NCI-H2107 treated with DMSO at 0.1 percent for 48 hours (cell line): ENCODE measurements at regions not wholly inside any gene's neighbourhood (a gene's known extent, or its start where the extent isn't known, plus 50 kb on each side); places are given as distances from the start of the nearest gene placed in this dataset.

Experiments used
- DNase-seq: peaks from one replicate; lab custom pipeline; 2025; ENCODE audit not compliant: unreplicated experiment; lab: John Stamatoyannopoulos, UW

DNA sequence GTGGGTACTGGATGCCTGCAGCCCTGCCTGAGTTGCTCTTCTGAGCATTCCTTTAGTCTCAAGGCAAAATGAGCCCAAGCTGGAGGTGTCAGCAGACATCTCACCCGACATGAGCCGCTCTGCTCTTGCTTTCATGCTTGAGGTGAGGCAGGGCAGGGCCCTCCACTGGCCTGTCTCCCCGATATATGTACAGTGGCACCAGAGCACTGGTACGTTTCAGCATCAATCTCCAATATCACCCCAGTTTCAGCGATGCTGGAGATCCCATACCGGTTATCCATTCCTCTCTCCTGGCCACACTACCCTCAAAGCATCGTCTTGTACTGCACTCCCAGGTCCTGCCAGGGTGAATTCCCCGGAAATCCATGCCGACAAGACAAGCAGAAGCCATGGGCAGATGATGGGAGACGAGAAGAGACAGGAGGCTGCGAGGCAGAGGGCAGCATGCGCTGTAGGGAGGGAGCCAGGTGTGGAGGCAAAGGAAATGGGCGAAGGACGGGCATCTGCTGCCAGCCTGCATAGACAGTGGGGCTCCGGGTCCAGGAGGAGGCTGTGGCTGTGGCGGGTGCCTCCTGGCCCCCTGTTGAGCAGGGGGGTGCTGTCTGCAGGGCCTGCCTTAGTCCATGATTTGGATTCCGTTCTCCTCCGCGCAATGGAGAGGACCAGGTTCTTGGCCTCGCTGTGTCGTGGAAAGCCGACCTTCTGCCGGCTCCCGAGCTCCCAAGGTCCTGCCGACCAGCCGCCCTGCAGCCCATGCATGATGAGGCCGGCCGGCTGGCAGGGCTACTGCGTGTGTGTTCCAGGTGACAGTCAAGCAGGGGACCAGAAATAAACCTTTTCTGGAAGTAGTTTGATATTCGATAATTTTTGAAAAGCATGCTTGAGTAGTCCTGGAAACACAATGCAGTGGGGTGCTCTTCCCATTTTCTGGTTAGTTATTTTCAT lies 152.2 kb upstream of the IRX2 start:
- DNase-seq = no peak

DNA sequence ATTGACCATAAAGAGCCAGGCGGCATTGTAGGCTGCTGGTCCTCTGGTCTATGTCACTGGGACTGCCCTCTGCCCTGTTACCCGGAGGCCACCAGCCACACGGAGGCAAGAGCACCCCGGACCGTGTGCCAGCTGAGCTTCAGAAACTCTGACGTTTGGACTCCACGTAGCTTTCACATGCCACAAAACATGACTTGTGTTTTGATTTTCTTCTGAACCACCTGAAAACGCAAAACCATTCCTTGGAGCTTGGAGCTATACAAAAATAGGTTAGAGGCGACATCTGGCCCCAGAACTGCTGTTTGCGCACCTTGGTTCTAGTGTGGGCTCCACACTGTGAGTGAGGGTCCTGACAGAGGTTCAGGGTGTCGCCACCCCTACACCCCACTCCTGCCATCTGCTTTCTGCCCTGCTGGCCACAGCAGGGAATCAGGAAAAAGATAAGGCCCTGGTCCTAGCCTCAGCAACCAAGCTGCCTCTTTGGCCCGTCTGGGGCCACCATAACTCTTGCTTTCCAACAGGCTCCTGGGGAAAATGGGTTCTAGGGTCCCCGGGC lies 151.3 kb upstream of the IRX2 start:
- no peak for DNase-seq

- DNase-seq = no peak
These were observed 150.7 kb upstream of the IRX2 start for GRCh38 chr5:2902186-2902585.

DNA sequence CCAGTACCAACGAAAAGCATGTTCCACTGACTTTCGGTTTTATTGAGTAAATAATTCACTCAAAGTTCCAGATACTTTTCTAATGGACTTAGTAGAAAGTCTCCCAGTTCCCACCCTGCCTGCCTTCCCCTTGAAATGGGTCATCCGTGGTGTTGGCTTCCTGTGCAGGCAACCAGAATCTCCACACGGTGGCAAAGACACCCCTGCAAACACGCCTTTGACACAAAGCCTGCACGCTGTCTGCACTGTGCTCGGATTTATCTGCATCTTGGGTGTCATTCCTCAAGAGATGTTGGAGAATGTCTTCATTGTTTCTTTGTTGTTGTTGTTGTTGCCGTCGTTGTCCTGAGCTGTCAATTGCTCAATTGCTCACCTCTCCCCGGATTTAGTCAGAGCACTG lies 150.0 kb upstream of the IRX2 start:
- no peak for DNase-seq

DNA sequence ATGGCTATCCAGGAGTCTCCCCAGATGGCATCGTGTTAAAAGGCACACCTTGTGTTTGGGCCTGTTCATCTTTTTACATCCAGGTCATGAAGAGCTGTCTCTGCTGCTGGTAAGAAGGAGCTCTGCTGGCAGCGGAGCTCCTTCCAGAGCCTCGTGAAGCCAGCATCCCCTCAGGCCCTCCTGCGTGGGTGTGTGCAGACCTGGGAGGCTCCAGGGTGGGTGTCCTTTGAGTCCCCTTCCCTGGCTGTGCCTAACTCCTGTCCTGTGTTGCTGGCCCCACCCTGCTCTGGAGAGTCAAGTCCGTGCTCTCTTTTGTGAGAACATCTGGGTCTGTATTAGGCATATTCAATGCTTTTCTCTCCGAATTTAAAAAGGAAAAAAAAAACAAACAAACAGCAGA lies 149.6 kb upstream of the IRX2 start:
- DNase-seq = no peak

GRCh38 chr5:2900360-2900759 lies 148.9 kb upstream of the IRX2 start:
- no peak for DNase-seq

DNA sequence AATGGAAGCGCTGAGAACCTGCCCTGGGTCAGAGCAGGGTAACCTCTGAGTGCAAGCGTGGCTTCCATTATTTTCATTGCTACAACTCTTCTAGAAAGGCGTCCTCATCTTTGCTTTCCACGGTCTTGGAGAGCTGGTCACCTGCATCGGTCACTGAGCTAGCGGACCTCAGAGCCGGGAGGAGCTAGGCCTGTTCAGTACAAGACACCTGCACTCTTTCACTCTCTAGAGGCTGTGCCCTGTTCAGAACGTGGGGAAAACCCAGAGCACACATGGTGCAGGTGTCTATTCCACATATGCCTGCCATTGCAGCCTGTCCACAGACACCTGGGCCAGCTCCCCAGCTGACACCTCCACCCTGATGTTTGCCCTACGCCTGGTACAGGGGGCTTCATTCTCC lies 147.8 kb upstream of the IRX2 start:
- no peak for DNase-seq

GRCh38 chr5:2898661-2899060 lies 147.2 kb upstream of the IRX2 start:
- no peak for DNase-seq

DNA sequence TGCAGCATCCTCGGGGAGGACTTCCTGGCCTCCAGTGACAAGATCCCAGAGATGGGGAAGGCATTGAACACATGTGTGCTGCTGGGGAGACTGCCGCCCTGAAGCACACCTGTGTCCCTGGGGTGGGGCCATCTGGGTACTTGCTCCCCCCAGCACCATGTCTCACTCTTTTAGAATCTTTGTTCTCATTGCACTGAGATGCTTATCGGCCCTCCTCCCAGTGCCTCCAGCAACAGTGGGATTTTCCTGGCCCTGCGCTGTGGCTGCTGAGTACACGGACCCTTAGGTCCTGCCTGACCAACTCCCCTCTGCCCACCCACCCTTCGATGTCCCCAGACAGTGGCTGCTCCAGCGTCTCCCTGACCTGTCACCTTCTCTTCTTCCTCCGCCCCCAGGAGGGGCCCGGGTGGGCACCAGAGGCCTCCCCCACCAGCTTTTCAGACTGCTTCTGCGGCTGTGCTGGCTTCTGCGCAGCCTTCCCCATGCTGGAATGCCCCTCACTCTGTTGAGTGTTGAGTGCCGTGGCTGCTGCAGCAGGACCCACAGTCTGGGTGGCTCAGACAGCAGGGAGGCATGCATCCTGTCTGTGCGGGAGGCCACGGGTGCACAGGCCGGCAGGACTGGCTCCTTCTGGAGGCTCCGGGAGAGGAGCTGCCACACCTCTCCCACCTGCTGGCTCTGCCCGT lies 145.9 kb upstream of the IRX2 start:
- no peak for DNase-seq

- DNase-seq = no peak
These were observed 145.1 kb upstream of the IRX2 start for GRCh38 chr5:2896371-2897275.

DNA sequence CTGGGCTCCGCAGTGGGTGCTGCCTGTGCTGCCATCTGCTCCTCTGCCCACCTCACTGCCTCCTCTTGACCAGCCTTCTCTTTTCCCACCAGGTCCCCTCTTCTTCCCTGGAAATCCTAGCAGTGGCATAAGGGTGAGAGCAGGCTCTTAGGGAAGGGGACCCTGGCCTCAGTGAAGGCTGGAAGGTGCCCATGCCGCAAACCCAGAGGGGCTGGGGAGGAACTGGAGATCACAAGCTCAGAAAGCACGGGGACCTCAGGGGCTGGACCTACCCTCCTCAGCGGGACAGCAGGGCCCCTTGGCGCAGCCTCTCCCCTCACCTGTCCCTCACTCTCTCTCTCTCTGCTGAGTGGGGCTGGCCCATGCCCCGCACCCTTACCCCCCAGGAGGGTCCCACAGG lies 144.4 kb upstream of the IRX2 start:
- DNase-seq = no peak

DNA sequence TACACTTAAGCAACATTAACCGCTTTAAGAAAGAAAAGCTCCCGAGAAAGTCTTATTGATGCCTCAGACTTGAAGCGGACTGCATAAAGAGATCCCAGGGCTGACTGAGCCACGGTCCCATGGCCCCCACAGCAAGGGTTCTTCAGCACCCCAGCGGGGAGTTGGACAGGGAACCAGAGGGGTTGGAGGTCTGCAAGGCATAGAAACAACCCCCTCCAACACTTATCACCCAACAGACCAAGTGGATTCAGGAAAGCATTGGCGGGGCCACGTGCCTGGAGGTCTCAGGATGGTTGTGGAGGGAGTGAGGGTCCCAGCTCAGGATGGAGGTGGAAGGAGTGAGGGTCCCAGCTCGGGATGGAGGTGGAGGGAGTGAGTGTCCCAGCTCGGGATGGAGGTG lies 143.7 kb upstream of the IRX2 start:
- DNase-seq = no peak

DNA sequence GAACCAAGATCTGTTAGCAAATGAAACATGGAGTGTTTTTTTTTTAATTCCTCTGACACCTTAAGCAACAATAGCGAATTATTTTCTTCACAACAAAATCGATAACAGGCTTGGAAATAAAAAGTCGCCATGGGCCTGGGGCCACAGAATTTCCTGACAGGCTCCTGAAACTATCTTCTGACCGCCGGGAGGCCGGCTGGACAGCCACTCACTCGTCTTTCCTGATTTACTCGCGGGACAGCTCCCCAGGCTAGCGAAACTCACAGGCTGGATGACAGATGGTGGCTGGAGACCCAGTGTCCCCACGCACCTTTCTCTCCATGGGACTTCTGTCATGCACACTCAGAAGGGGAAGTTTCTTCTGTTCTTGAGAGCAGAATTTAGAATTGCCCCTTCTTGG lies 143.3 kb upstream of the IRX2 start:
- no peak for DNase-seq

DNA sequence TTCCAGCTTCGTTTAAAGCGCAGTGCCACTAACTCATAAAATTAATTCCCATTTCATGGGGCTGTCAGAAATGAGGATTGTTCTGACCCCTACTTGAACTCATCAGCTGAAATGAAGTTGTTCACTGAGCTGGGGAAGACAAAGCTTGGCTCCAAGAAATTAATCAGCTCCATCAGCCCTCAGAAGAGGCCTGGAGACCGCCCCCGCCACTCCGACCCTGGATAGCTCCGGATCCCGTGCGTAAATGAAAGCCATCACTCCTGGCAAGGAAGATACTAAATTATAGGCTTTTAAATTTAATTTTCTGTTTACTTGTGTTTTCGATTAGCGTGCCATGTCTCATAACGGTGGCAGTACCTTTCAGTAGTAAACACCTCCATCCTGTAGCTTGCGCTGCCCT lies 142.8 kb upstream of the IRX2 start:
- no peak for DNase-seq

GRCh38 chr5:2892466-2893000 lies 141.1 kb upstream of the IRX2 start:
- DNase-seq = no peak

GRCh38 chr5:2891781-2892180 lies 140.3 kb upstream of the IRX2 start:
- DNase-seq = no peak

GRCh38 chr5:2890011-2890410 lies 138.5 kb upstream of the IRX2 start:
- no peak for DNase-seq

DNA sequence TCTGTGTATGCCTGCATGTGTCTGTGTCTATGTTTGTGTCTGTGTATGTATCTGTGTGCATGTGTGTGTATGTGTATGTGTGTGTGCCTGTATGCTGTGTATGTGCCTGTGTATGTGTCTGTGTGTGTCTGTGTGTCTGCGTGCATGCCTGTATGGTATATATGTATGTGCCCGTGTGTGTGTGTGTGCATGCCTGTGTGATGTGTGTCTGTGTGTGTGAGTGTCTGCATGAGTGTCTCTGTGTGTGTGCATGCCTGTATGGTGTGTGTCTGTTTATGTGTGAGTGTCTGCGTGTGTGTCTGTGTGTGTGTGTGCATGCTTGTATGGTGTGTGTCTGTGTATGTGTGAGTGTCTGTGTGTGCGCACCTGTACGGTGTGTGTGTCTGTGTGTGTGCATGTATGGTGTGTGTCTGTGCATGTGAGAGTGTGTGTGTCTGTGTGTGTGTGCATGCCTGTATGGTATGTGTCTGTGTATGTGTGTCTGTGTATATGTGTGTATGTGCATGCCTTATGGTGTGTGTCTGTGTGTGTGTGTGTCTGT lies 137.1 kb upstream of the IRX2 start:
- DNase-seq = no peak

DNA sequence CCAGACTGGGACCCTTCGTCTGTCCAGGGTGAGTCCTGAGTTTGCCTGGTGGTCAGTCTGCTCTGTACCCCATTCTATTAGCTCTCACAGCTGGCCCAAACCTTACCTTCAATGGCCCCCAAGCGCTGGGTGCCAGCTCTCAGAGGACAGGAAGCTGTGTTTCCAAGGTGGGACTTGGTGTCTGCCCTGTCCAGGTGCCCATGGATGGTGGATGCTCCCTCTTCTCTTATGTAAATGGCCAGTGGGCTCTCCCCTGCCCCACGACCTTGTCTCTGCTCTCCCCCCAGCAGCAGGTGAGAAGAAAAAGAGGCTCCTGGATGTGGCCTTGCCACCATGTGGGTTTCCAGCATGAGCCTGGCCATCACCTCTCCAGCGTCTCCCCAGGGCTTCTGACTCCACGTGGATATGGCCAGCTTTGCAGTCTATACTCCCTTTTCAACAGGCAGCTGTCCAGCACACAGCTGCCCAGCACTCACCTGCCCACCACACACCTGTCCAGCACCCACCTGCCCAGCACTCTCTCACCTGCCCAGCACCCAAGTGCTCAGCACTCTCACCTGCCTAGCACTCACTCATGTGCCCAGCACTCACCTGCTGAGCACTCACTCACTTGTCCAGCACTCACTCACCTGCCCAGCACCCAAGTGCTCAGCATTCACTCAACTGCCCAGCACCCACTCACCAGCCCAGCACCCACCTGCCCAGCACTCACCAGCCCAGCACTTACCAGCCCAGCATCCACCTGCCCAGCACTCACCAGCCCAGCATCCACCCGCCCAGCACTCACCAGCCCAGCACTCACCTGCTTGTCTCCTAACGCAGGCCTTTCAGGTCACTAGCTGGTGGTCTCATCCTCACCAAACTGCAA lies 136.2 kb upstream of the IRX2 start:
- DNase-seq = no peak

GRCh38 chr5:2886531-2886930 lies 135.1 kb upstream of the IRX2 start:
- no peak for DNase-seq
